Adrenal gland (tissue), 9 donors: ENCODE measurements at regions not wholly inside any gene's neighbourhood (a gene's known extent, or its start where the extent isn't known, plus 50 kb on each side); places are given as distances from the start of the nearest gene placed in this dataset.

Experiments
- DNase-seq, 7 donors: peaks; one replicate each; pipeline ENCODE4 v3.0.0-alpha.2; 2019 to 2020
- H3K27ac ChIP-seq, 5 donors: fragments of 200-600 bp; sonication (generic) in 4 of 5; 1 replicate in 3 of 5; 2 replicates in 2 of 5; pipeline versions ENCODE4 v1.5.1 to v1.8.0; 2016 to 2020; ENCODE audit warnings: mild to moderate bottlenecking in 1 of 5
- H3K27me3 ChIP-seq: fragments of 200-600 bp; 2 replicates; pipeline ENCODE4 v1.8.0; 2021
- H3K36me3 ChIP-seq, 2 donors: fragments of 200-600 bp; replicated peaks in 1 of 2; 1 replicate in 1 of 2; 2 replicates in 1 of 2; pipeline versions ENCODE4 v1.5.1 to v1.8.0; 2018 to 2022
- H3K4me1 ChIP-seq, 2 donors: fragments of 200-600 bp; replicated peaks in 1 of 2; 1 replicate in 1 of 2; 2 replicates in 1 of 2; pipeline versions ENCODE4 v1.5.1 to v1.8.0; 2018 to 2021
- H3K4me3 ChIP-seq, 4 donors: fragments of 200-600 bp; sonication (generic) in 3 of 4; one replicate each; pipeline ENCODE4 v1.5.1; 2016 to 2018
- H3K9me3 ChIP-seq, 3 donors: fragments of 200-600 bp; sonication (generic) in 1 of 3; replicated peaks in 1 of 3; 1 replicate in 2 of 3; 2 replicates in 1 of 3; pipeline versions ENCODE4 v1.5.1 to v1.8.0; 2016 to 2021
- CTCF ChIP-seq, 6 experiments: fragments of 450-650 bp in 4 of 6; fragments of 200-600 bp in 2 of 6; sonication (generic) in 1 of 6; IDR thresholded peaks; 1 replicate in 5 of 6; 2 replicates in 1 of 6; pipeline versions ENCODE4 v1.5.1 to v1.8.0; 2016 to 2021; ENCODE audit warnings: antibody characterized with exemption in 6 of 6, mild to moderate bottlenecking in 2 of 6, moderate library complexity in 1 of 6
- POLR2A ChIP-seq, 2 donors: fragments of 450-650 bp; IDR thresholded peaks; one replicate each; pipeline ENCODE4 v1.6.1; 2017; ENCODE audit warnings: antibody characterized with exemption in 2 of 2, mild to moderate bottlenecking in 2 of 2, moderate library complexity in 1 of 2
- WGBS, 4 donors: extraction: QIAGEN DNeasy Blood & Tissue Kit in 2 of 4; methylation state at CpG; one replicate each; pipeline versions ENCODE4 v1.1.5 to v1.1.7; 2013 to 2017; 5-methylcytosine and 5-hydroxymethylcytosine counted together
- intact Hi-C, 2 donors: fragments of 100-400 bp; cut with DNase I; formaldehyde crosslinking; loops; one replicate each; pipeline versions ENCODE4 v1.14.1 to v1.15.0; 2022 to 2023
- donor health status: healthy with polysubstance abuse.
- donor health status: Bipolar disorder and iron deficiency.
- donor health status: DM: yes; HTN: yes; CAD: no.
- donor health status: DM: no; HTN: no; CAD: no.
- donor health status: DM: no; HTN: no; CAD: no.

GRCh38 chr6:137734005-137734874 lies 132.8 kb upstream of the TNFAIP3 start:
- 83 to 93% (median 88%) methylated on average over 6 of the region's 6 CpGs for WGBS, 4 donors

GRCh38 chr6:137734875-137735182 lies 132.2 kb upstream of the TNFAIP3 start:
- no peaks in the 10 kb centered on the region for H3K36me3 ChIP-seq
- H3K9me3 ChIP-seq: no peaks in the 10 kb centered on the region
- 55 to 72% (median 63%) methylated on average over 4 of the region's 4 CpGs for WGBS, 4 donors
- H3K4me3 ChIP-seq: no peak overlapping the region
- TF ChIP-seq POLR2A (IDR thresholded peaks at IDR 0.05): no peak
- no peak for TF ChIP-seq CTCF (IDR thresholded peaks at IDR 0.05)
- H3K27ac ChIP-seq: peak overlapping the region in 1 of 5 donors; percentile 6
- peak in 2 of 7 donors; percentile 35 to 42 for DNase-seq
- intact Hi-C loops: no loop called here
- no peaks in the 10 kb centered on the region for H3K27me3 ChIP-seq
- peaks cover 7 to 45% of the 10 kb centered on the region in 2 donors for H3K4me1 ChIP-seq

More at GRCh38 chr6:137734005-137734874, 132.8 kb upstream of the TNFAIP3 start:
- Histone ChIP-seq H3K27me3 (no peaks in the 10 kb centered on the region), H3K9me3 (no peaks in the 10 kb centered on the region), H3K4me1 (peaks cover 7 to 47% of the 10 kb centered on the region in 2 donors), H3K4me3 (no peak overlapping the region), H3K36me3 (no peaks in the 10 kb centered on the region), H3K27ac (peak overlapping the region in 2 of 5 donors; percentile 22 to 36)
- TF ChIP-seq POLR2A (IDR thresholded peaks at IDR 0.05): no peak
- no peak for TF ChIP-seq CTCF (IDR thresholded peaks at IDR 0.05)
- intact Hi-C loops: no loop called here
- no peak for DNase-seq

- Histone ChIP-seq H3K9me3 (no peaks in the 10 kb centered on the region), H3K4me1 (peaks cover 7 to 38% of the 10 kb centered on the region in 2 donors), H3K27me3 (no peaks in the 10 kb centered on the region), H3K4me3 (no peak overlapping the region), H3K36me3 (no peaks in the 10 kb centered on the region), H3K27ac (no peak overlapping the region)
- WGBS, 4 donors: 81 to 96% (median 91%) methylated on average over 6 of the region's 6 CpGs
- intact Hi-C loops: no loop called here
- DNase-seq: no peak
- TF ChIP-seq POLR2A (IDR thresholded peaks at IDR 0.05) (no peak), CTCF (IDR thresholded peaks at IDR 0.05) (no peak)
These were observed 130.8 kb upstream of the TNFAIP3 start for GRCh38 chr6:137736048-137736818.

GRCh38 chr6:137736911-137737310 lies 130.1 kb upstream of the TNFAIP3 start:
- intact Hi-C loops: no loop called here
- Histone ChIP-seq H3K27me3 (no peaks in the 10 kb centered on the region), H3K4me1 (peaks cover under 1 to 31% of the 10 kb centered on the region in 2 donors), H3K27ac (no peak overlapping the region), H3K9me3 (no peaks in the 10 kb centered on the region), H3K4me3 (no peak overlapping the region), H3K36me3 (no peaks in the 10 kb centered on the region)
- peak in 1 of 7 donors; percentile 23 for DNase-seq
- 53 to 67% (median 58%) methylated on average over 4 of the region's 4 CpGs for WGBS, 4 donors
- TF ChIP-seq POLR2A (IDR thresholded peaks at IDR 0.05): no peak
- TF ChIP-seq CTCF (IDR thresholded peaks at IDR 0.05): no peak
